ENCODE measurements at regions not wholly inside any gene's neighbourhood (a gene's known extent, or its start where the extent isn't known, plus 50 kb on each side); places are given as distances from the start of the nearest gene placed in this dataset.

GRCh38 chr12:125579916-125580315, 514.7 kb downstream of the AACS start:
- BruUV-seq (replicated peaks): no TSS peak
- peaks cover 11% of the 10 kb centered on the region for H3K9me3 Mint-ChIP-seq (ENCODE audit: low read depth, unreplicated experiment)
- TF ChIP-seq, protein P1, sequence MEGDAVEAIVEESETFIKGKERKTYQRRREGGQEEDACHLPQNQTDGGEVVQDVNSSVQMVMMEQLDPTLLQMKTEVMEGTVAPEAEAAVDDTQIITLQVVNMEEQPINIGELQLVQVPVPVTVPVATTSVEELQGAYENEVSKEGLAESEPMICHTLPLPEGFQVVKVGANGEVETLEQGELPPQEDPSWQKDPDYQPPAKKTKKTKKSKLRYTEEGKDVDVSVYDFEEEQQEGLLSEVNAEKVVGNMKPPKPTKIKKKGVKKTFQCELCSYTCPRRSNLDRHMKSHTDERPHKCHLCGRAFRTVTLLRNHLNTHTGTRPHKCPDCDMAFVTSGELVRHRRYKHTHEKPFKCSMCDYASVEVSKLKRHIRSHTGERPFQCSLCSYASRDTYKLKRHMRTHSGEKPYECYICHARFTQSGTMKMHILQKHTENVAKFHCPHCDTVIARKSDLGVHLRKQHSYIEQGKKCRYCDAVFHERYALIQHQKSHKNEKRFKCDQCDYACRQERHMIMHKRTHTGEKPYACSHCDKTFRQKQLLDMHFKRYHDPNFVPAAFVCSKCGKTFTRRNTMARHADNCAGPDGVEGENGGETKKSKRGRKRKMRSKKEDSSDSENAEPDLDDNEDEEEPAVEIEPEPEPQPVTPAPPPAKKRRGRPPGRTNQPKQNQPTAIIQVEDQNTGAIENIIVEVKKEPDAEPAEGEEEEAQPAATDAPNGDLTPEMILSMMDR (IDR thresholded peaks at IDR 0.05; ENCODE audit: unreplicated experiment): no peak
- CTCF ChIA-PET: interaction anchor here (0.6 kb wide), 1 partner anchor 472 kb away, joined by 3 read pairs; no protein-coding TSS in a partner anchor
- intact Hi-C loops (cut with micrococcal nuclease; ENCODE audit: unreplicated experiment): no loop called here
- no peak for DNase-seq
- H3K27ac Mint-ChIP-seq (ENCODE audit: unreplicated experiment): no peak overlapping the region
- no peaks in the 10 kb centered on the region for H3K27me3 Mint-ChIP-seq (ENCODE audit: unreplicated experiment)
- H3K4me1 Mint-ChIP-seq (ENCODE audit: low read depth, unreplicated experiment): no peaks in the 10 kb centered on the region
- H3K4me3 Mint-ChIP-seq (ENCODE audit: low read depth, unreplicated experiment): no peak overlapping the region
- no peaks in the 10 kb centered on the region for H3K36me3 Mint-ChIP-seq (ENCODE audit: insufficient read depth, unreplicated experiment)

DNA sequence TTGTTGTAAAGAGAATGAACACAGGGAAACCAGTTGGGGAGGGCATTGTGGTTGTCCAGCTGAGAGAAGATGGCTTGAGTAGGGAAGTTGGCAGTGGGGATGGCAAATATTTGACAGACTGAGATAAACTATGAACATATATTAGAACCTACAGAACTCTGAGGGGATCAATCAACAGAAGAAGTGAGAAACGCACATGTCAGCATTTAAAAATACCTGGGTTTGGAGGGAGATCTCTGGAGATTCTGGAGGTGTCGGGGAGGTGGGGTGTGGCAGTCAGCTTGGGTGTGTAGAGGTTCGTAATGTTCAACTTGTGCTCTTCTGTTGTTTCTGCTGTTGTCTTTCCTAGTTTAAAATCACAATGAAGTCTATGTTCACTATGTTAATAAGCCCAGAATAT, 517.8 kb downstream of the AACS start:
- Mint-ChIP-seq H3K4me3 (ENCODE audit: low read depth, unreplicated experiment) (no peak overlapping the region), H3K27me3 (ENCODE audit: unreplicated experiment) (no peaks in the 10 kb centered on the region), H3K9me3 (ENCODE audit: low read depth, unreplicated experiment) (peaks cover 8% of the 10 kb centered on the region), H3K27ac (ENCODE audit: unreplicated experiment) (no peak overlapping the region), H3K4me1 (ENCODE audit: low read depth, unreplicated experiment) (peaks cover 8% of the 10 kb centered on the region), H3K36me3 (ENCODE audit: insufficient read depth, unreplicated experiment) (no peaks in the 10 kb centered on the region)
- BruUV-seq (replicated peaks): no TSS peak
- TF ChIP-seq, protein P1 (IDR thresholded peaks at IDR 0.05; ENCODE audit: unreplicated experiment): no peak
- no peak for DNase-seq
- intact Hi-C loops (cut with micrococcal nuclease; ENCODE audit: unreplicated experiment): no loop called here
- CTCF ChIA-PET: no interaction called here

DNA sequence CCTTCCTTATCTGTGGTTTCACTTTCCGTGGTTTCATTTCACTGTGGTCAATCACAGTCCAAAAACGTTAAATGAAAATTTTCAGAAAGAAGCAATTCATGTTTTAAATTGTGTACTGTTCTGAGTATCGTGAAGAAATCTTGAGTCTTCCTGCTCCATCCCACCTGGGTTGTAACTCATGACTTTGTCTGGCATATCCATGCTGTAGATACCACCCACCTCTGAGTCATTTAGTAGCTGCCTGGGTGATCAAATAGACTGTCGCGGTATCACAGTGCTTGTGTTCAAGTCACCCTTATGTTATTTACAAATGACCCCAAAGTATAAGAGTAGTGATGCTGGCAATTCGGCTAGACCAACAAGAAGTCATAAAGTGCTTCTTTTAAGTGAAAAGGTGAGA, 521.2 kb downstream of the AACS start:
- H3K9me3 Mint-ChIP-seq (ENCODE audit: low read depth, unreplicated experiment): peaks cover 2% of the 10 kb centered on the region
- intact Hi-C loops (cut with micrococcal nuclease; ENCODE audit: unreplicated experiment): no loop called here
- BruUV-seq (replicated peaks): no TSS peak
- peaks cover 8% of the 10 kb centered on the region for H3K4me1 Mint-ChIP-seq (ENCODE audit: low read depth, unreplicated experiment)
- no peak overlapping the region for H3K4me3 Mint-ChIP-seq (ENCODE audit: low read depth, unreplicated experiment)
- TF ChIP-seq, protein P1 (IDR thresholded peaks at IDR 0.05; ENCODE audit: unreplicated experiment): no peak
- no peak for DNase-seq
- no peaks in the 10 kb centered on the region for H3K36me3 Mint-ChIP-seq (ENCODE audit: insufficient read depth, unreplicated experiment)
- CTCF ChIA-PET: no interaction called here
- no peak overlapping the region for H3K27ac Mint-ChIP-seq (ENCODE audit: unreplicated experiment)
- H3K27me3 Mint-ChIP-seq (ENCODE audit: unreplicated experiment): no peaks in the 10 kb centered on the region

DNA sequence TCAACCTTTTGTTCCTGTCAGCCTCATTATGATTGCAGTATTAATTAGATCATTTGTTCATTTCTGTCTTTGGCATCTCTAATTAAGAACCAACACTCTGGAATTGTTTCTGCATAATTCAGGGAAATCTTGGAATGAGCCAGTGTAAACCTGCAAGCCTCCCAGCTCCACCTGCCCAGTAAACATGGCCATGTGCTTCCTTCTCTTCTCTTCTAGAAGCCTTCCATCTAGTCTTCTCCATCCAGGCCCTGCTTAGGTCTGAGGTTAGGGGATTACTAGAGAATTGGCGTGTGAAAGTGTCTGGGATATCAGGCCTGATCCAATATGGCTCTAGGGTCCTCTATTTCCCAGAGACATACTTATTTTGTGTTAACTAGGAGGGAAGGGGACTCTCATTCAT, 528.0 kb downstream of the AACS start:
- TF ChIP-seq, protein P1 (IDR thresholded peaks at IDR 0.05; ENCODE audit: unreplicated experiment): no peak
- H3K4me1 Mint-ChIP-seq (ENCODE audit: low read depth, unreplicated experiment): no peaks in the 10 kb centered on the region
- BruUV-seq (replicated peaks): no TSS peak
- peaks cover 5% of the 10 kb centered on the region for H3K9me3 Mint-ChIP-seq (ENCODE audit: low read depth, unreplicated experiment)
- no peak overlapping the region for H3K27ac Mint-ChIP-seq (ENCODE audit: unreplicated experiment)
- intact Hi-C loops (cut with micrococcal nuclease; ENCODE audit: unreplicated experiment): no loop called here
- DNase-seq: no peak
- no peak overlapping the region for H3K4me3 Mint-ChIP-seq (ENCODE audit: low read depth, unreplicated experiment)
- no peaks in the 10 kb centered on the region for H3K27me3 Mint-ChIP-seq (ENCODE audit: unreplicated experiment)
- no peaks in the 10 kb centered on the region for H3K36me3 Mint-ChIP-seq (ENCODE audit: insufficient read depth, unreplicated experiment)
- CTCF ChIA-PET: interaction anchor here (0.7 kb wide), 1 partner anchor 1949 kb away, joined by 3 read pairs; no protein-coding TSS in a partner anchor
